ENCODE measurements at regions not wholly inside any gene's neighbourhood (a gene's known extent, or its start where the extent isn't known, plus 50 kb on each side); places are given as distances from the start of the nearest gene placed in this dataset.

DNA sequence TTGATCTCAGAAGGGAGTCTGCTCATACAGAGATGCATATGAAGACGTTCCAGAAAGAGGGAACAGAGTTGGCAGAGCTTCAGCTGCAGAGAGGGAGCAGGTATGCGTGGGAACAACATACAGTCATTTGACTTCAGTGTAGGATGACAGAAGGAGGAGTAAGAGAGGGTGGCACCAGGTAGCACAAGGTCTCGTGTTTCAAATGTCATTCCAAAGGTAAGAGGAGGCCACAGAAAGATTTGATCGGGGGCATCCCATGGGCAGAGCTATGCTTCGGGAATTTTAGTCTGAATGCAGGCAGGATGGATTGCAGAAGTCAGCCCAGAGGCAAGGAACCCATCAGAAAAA is 367.1 kb downstream of the CDK5RAP2 start:
- Histone ChIP-seq H3K4me3 (no peak overlapping the region), H3K27ac (no peak overlapping the region), H3K4me1 (no peaks in the 10 kb centered on the region), H3K9me3 (no peaks in the 10 kb centered on the region), H3K4me2 (no peak overlapping the region)
- no peak for ATAC-seq
- DNase-seq (ENCODE audit: low read depth in 1 of 2, low spot score in 1 of 2): no peak
- ChIA-PET CTCF (no interaction called here), POLR2A (no interaction called here)
- WGBS (ENCODE audit: missing lambda C conversion rate): 0% methylated on average over 5 of the region's 5 CpGs
- FAIRE-seq: no peak
- TF ChIP-seq MYC (IDR thresholded peaks at IDR 0.05; ENCODE audit: borderline replicate concordance, low read length) (no peak), FOSL2 (IDR thresholded peaks at IDR 0.05) (no peak), FOSL2 (CRISPR knock-in tag; IDR thresholded peaks at IDR 0.05) (no peak), PHF8 (IDR thresholded peaks at IDR 0.05; ENCODE audit: borderline replicate concordance, low read depth) (no peak), EHF (CRISPR knock-in tag; IDR thresholded peaks at IDR 0.05) (no peak), ZFP36 (IDR thresholded peaks at IDR 0.05; ENCODE audit: borderline replicate concordance, partially characterized antibody) (no peak), KDM5A (IDR thresholded peaks at IDR 0.05) (no peak), JUN (IDR thresholded peaks at IDR 0.05) (no peak), GATA3 (IDR thresholded peaks at IDR 0.05; ENCODE audit: borderline replicate concordance) (no peak), HDAC2 (IDR thresholded peaks at IDR 0.05) (no peak), HEYL (CRISPR knock-in tag; IDR thresholded peaks at IDR 0.05) (no peak), TP53 (CRISPR knock-in tag; IDR thresholded peaks at IDR 0.05) (no peak), RFX5 (IDR thresholded peaks at IDR 0.05) (no peak), NR3C1 (IDR thresholded peaks at IDR 0.05) (no peak), CHD4 (IDR thresholded peaks at IDR 0.05; ENCODE audit: borderline replicate concordance) (no peak), SMC3 (IDR thresholded peaks at IDR 0.05) (no peak)
- TF ChIP-seq, protein P1, sequence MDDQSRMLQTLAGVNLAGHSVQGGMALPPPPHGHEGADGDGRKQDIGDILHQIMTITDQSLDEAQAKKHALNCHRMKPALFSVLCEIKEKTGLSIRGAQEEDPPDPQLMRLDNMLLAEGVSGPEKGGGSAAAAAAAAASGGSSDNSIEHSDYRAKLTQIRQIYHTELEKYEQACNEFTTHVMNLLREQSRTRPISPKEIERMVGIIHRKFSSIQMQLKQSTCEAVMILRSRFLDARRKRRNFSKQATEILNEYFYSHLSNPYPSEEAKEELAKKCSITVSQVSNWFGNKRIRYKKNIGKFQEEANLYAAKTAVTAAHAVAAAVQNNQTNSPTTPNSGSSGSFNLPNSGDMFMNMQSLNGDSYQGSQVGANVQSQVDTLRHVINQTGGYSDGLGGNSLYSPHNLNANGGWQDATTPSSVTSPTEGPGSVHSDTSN (IDR thresholded peaks at IDR 0.05): no peak
- TF ChIP-seq, protein P2, sequence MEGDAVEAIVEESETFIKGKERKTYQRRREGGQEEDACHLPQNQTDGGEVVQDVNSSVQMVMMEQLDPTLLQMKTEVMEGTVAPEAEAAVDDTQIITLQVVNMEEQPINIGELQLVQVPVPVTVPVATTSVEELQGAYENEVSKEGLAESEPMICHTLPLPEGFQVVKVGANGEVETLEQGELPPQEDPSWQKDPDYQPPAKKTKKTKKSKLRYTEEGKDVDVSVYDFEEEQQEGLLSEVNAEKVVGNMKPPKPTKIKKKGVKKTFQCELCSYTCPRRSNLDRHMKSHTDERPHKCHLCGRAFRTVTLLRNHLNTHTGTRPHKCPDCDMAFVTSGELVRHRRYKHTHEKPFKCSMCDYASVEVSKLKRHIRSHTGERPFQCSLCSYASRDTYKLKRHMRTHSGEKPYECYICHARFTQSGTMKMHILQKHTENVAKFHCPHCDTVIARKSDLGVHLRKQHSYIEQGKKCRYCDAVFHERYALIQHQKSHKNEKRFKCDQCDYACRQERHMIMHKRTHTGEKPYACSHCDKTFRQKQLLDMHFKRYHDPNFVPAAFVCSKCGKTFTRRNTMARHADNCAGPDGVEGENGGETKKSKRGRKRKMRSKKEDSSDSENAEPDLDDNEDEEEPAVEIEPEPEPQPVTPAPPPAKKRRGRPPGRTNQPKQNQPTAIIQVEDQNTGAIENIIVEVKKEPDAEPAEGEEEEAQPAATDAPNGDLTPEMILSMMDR (IDR thresholded peaks at IDR 0.05): no peak
- TF ChIP-seq, protein P3, sequence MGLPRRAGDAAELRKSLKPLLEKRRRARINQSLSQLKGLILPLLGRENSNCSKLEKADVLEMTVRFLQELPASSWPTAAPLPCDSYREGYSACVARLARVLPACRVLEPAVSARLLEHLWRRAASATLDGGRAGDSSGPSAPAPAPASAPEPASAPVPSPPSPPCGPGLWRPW (IDR thresholded peaks at IDR 0.05): no peak

DNA sequence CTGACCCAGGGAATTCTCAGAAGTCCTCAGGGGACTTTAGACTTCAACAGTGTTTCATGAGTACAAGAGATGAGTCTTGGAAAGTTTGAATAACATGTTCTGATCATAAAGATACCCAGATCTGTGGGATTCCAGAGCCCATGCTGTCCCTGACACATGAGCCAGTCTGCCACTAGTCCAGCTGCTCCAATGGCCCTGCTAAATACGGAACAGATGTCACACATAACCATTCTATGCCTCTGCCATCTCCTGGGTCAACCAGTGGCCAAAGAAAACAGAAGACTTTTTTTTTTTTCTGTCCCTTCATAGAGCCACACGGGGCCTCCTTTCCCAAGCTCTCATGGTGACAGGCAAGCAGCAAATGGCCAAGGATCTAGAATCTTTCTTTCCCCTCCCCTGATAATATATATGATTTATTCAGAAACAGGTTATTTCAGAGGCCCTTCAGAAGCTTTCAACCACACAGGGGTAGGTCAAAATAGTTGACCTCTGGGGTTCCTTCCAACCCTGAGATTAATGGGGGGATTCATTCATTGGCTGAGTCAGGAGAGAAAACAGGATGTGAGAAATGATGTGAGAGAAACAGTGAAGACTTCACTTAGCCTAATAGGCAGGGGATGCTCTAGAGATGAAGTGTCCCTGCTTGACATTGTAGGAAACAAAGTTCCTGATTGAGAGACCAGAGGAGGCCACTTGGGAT is 367.7 kb downstream of the CDK5RAP2 start:
- FAIRE-seq (no peak), DNase-seq (ENCODE audit: low read depth in 1 of 2, low spot score in 1 of 2) (no peak), ATAC-seq (no peak)
- no peak for TF ChIP-seq JUN (IDR thresholded peaks at IDR 0.05)
- TF ChIP-seq, protein P1 (IDR thresholded peaks at IDR 0.05): no peak
- TF ChIP-seq HDAC2 (IDR thresholded peaks at IDR 0.05): no peak
- TF ChIP-seq ESRRA (IDR thresholded peaks at IDR 0.05; ENCODE audit: borderline replicate concordance, low read length): no peak
- TF ChIP-seq FOSB (CRISPR knock-in tag; IDR thresholded peaks at IDR 0.05): no peak
- Histone ChIP-seq H3K4me2 (no peak overlapping the region), H3K4me3 (no peak overlapping the region), H3K4me1 (no peaks in the 10 kb centered on the region), H3K27ac (no peak overlapping the region), H3K9me3 (no peaks in the 10 kb centered on the region)
- POLR2A ChIA-PET: no interaction called here
- WGBS (ENCODE audit: missing lambda C conversion rate): 0% methylated on average over 2 of the region's 2 CpGs
- CTCF ChIA-PET: interaction anchor here (0.9 kb wide), 1 partner anchor 31 kb away, joined by 3 read pairs; no protein-coding TSS in a partner anchor

All from A549 (cell line).